GM12878 (cell line): ENCODE measurements at regions not wholly inside any gene's neighbourhood (a gene's known extent, or its start where the extent isn't known, plus 50 kb on each side); places are given as distances from the start of the nearest gene placed in this dataset.

Source experiments
- ATAC-seq: fragments of 200-7000 bp; cut with Tn5 transposase; 3 replicates; pipeline ENCODE4 v1.9.1; 2020; ENCODE audit warnings: mild to moderate bottlenecking, moderate library complexity
- BruUV-seq: library from RNA; stranded (reverse); fragments of 400-500 nt; replicated peaks from 2 replicates; lab custom pipeline; 2021; lab: Mats Ljungman, UMichigan
- CTCF ChIA-PET: fragments of 300-600 bp; sonication (Branson Sonifier 250); formaldehyde crosslinking; extraction: SDS; loops from one replicate; lab custom pipeline; 2021; ENCODE audit warnings: inconsistent platforms; lab: Yijun Ruan, JAX
- POLR2A ChIA-PET: fragments of 350-600 bp; formaldehyde crosslinking; extraction: SDS; loops from one replicate; lab custom pipeline; 2021; ENCODE audit warnings: inconsistent platforms; lab: Charles Lee
- RAD21 ChIA-PET: fragments of 300-600 bp; sonication (Branson Sonifier 250); formaldehyde crosslinking; loops from one replicate; lab custom pipeline; 2023; ENCODE audit warnings: antibody characterized with exemption; ENCODE audit not compliant: unreplicated experiment; lab: Charles Lee
- SMC1A ChIA-PET: fragments of 300-600 bp; sonication (Branson Sonifier 250); formaldehyde crosslinking; loops from one replicate; lab custom pipeline; 2023; ENCODE audit not compliant: unreplicated experiment, uncharacterized antibody; lab: Charles Lee
- DNase-seq: peaks from one replicate; pipeline ENCODE4 v3.0.0-alpha.2; 2011; ENCODE audit warnings: low read depth, low spot score
- FAIRE-seq: peaks from 3 replicates; lab custom pipeline; 2011; peaks lifted over from hg19 to GRCh38; lab: Jason Lieb, UNC
- H2AFZ ChIP-seq: 2 replicates; pipeline ENCODE4 v1.6.0; 2011; ENCODE audit warnings: low read depth, low read length, control low read depth; ENCODE audit not compliant: control insufficient read depth
- H3K27ac ChIP-seq: 2 replicates; pipeline ENCODE4 v1.5.1; 2011; ENCODE audit warnings: control low read depth; ENCODE audit not compliant: control insufficient read depth, insufficient read depth
- H3K27me3 ChIP-seq, 2 experiments: replicated peaks in 1 of 2; 2 replicates each; pipeline versions ENCODE4 v1.6.0 to v1.6.1; 2011; ENCODE audit warnings: low read length in 1 of 2; ENCODE audit not compliant: control insufficient read depth in 2 of 2, insufficient read depth in 2 of 2
- H3K36me3 ChIP-seq, 2 experiments: 2 replicates each; pipeline ENCODE4 v1.5.1; 2011; ENCODE audit warnings: low read length in 1 of 2; ENCODE audit not compliant: control insufficient read depth in 2 of 2, insufficient read depth in 2 of 2
- H3K4me1 ChIP-seq: 2 replicates; pipeline ENCODE4 v1.6.1; 2011; ENCODE audit warnings: mild to moderate bottlenecking, low read length, moderate library complexity, mixed read lengths; ENCODE audit not compliant: control insufficient read depth, insufficient read depth
- H3K4me2 ChIP-seq: 2 replicates; pipeline ENCODE4 v1.6.0; 2011; ENCODE audit warnings: control low read depth; ENCODE audit not compliant: control insufficient read depth, insufficient read depth
- H3K4me3 ChIP-seq: fragments of 200-600 bp; sonication (generic); 2 replicates; pipeline ENCODE4 v1.5.1; 2016
- H3K79me2 ChIP-seq: 2 replicates; pipeline ENCODE4 v1.6.0; 2011; ENCODE audit warnings: low read length; ENCODE audit not compliant: control insufficient read depth, insufficient read depth
- H3K9ac ChIP-seq: 2 replicates; pipeline ENCODE4 v1.8.0; 2011; ENCODE audit warnings: low read length, control low read depth, mixed read lengths; ENCODE audit not compliant: control insufficient read depth, insufficient read depth
- H3K9me3 ChIP-seq: replicated peaks from 3 replicates; pipeline ENCODE4 v1.5.1; 2011; ENCODE audit warnings: mild to moderate bottlenecking, low read length; ENCODE audit not compliant: control insufficient read depth, insufficient read depth
- H4K20me1 ChIP-seq: 2 replicates; pipeline ENCODE4 v1.6.0; 2011; ENCODE audit not compliant: control insufficient read depth, insufficient read depth
- CHD1 ChIP-seq: IDR thresholded peaks from 2 replicates; pipeline ENCODE4 v1.6.1; 2012; ENCODE audit warnings: low read depth, low read length, improper control_type of control experiment
- CREB1 ChIP-seq: IDR thresholded peaks from 2 replicates; pipeline ENCODE4 v1.6.1; 2012; ENCODE audit warnings: low read depth, mild to moderate bottlenecking, inconsistent platforms
- EZH2 ChIP-seq: IDR thresholded peaks from 2 replicates; pipeline ENCODE4 v1.6.1; 2012; ENCODE audit warnings: low read depth, mild to moderate bottlenecking, control low read depth, inconsistent platforms, low read length, borderline replicate concordance; ENCODE audit not compliant: control insufficient read depth
- HDAC2 ChIP-seq: fragments of 200-600 bp; sonication (generic); IDR thresholded peaks from 2 replicates; pipeline ENCODE4 v1.6.1; 2017
- JUNB ChIP-seq: IDR thresholded peaks from 2 replicates; pipeline ENCODE4 v1.6.1; 2016; ENCODE audit warnings: antibody characterized with exemption, mild to moderate bottlenecking
- KAT2A ChIP-seq: conservative IDR thresholded peaks from 2 replicates; pipeline ENCODE4 v1.6.1; 2011; ENCODE audit warnings: low read depth, low read length; ENCODE audit not compliant: control insufficient read depth
- MYC ChIP-seq: IDR thresholded peaks from 2 replicates; pipeline ENCODE4 v1.6.1; 2011; ENCODE audit warnings: mild to moderate bottlenecking, low read length, moderate library complexity, inconsistent platforms; ENCODE audit not compliant: insufficient read depth, insufficient replicate concordance, insufficient read length, severe bottlenecking
- NFYB ChIP-seq: IDR thresholded peaks from 2 replicates; pipeline ENCODE4 v1.6.1; 2011; ENCODE audit warnings: low read depth, mild to moderate bottlenecking, low read length, improper control_type of control experiment, moderate library complexity; ENCODE audit not compliant: insufficient read depth
- RELA ChIP-seq: fragments of 450-650 bp; IDR thresholded peaks from 2 replicates; pipeline ENCODE4 v1.8.0; 2014; ENCODE audit warnings: borderline replicate concordance; ENCODE audit not compliant: partially characterized antibody
- YBX1 ChIP-seq: fragments of 450-650 bp; IDR thresholded peaks from 2 replicates; pipeline ENCODE4 v1.6.1; 2016; ENCODE audit warnings: antibody characterized with exemption
- WGBS: methylation state at CpG from one replicate; pipeline ENCODE4 v1.1.6; 2016; ENCODE audit warnings: low lambda C conversion rate; ENCODE audit not compliant: insufficient replicate concordance, insufficient coverage; ENCODE audit errors: missing lambda C conversion rate; 5-methylcytosine and 5-hydroxymethylcytosine counted together
- in situ Hi-C: fragments of 300-500 bp; cut with MboI; formaldehyde crosslinking; loops from 9 replicates; pipeline ENCODE4 v1.14.3; 2018; ENCODE audit warnings: mixed read lengths
- intact Hi-C: fragments of 100-400 bp; cut with micrococcal nuclease; formaldehyde crosslinking; loops from one replicate; pipeline ENCODE4 v1.14.2; 2022; ENCODE audit not compliant: unreplicated experiment
- TF ChIP-seq, protein P1 (sequence below): fragments of 450-650 bp; formaldehyde crosslinking; IDR thresholded peaks from 2 replicates; pipeline ENCODE4 v1.5.0; 2022; ENCODE audit warnings: mild to moderate bottlenecking, missing genetic modification characterization
- TF ChIP-seq, protein P2 (sequence below): fragments of 450-650 bp; IDR thresholded peaks from 2 replicates; pipeline ENCODE4 v1.6.1; 2017; ENCODE audit warnings: low read depth, mild to moderate bottlenecking, moderate library complexity

DNA sequence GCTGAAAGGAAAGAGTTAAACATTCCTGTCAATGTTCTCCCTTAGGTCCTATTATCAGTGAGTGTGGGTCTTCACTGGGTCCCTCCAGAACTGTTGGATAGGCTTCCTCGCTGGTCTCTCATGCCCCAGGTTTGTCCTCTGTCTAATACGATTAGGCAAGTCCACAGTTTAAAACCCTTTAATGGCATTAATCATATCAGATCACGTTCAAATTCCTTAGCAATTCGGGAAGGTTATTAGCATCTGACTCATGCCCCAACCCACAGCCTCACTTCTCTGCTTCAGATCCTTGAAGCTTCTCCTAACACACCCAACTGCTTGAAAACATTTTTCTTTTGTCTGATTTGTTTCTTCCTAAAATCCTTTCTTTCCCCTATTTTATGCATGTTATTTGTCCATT, 224.3 kb upstream of the ATP10A start:
- DNase-seq (no peak), FAIRE-seq (no peak), ATAC-seq (no peak)
- Histone ChIP-seq H3K27me3 (no peaks in the 10 kb centered on the region), H3K9me3 (no peaks in the 10 kb centered on the region), H3K9ac (no peak overlapping the region), H3K4me1 (no peaks in the 10 kb centered on the region), H3K4me2 (no peak overlapping the region), H3K4me3 (no peak overlapping the region), H3K27ac (no peak overlapping the region), H4K20me1 (no peaks in the 10 kb centered on the region), H2AFZ (no peak overlapping the region), H3K79me2 (no peaks in the 10 kb centered on the region), H3K36me3 (no peaks in the 10 kb centered on the region)
- in situ Hi-C loops, result loop anchor here (25.0 kb wide), 2 partner anchors 325 to 875 kb away; no protein-coding TSS in a partner anchor
- BruUV-seq, result no TSS peak
- ChIA-PET RAD21 (no interaction called here), CTCF (no interaction called here), POLR2A (no interaction called here), SMC1A (no interaction called here)
- TF ChIP-seq YBX1 (no peak), MYC (no peak), NFYB (no peak)
- TF ChIP-seq, protein P1, sequence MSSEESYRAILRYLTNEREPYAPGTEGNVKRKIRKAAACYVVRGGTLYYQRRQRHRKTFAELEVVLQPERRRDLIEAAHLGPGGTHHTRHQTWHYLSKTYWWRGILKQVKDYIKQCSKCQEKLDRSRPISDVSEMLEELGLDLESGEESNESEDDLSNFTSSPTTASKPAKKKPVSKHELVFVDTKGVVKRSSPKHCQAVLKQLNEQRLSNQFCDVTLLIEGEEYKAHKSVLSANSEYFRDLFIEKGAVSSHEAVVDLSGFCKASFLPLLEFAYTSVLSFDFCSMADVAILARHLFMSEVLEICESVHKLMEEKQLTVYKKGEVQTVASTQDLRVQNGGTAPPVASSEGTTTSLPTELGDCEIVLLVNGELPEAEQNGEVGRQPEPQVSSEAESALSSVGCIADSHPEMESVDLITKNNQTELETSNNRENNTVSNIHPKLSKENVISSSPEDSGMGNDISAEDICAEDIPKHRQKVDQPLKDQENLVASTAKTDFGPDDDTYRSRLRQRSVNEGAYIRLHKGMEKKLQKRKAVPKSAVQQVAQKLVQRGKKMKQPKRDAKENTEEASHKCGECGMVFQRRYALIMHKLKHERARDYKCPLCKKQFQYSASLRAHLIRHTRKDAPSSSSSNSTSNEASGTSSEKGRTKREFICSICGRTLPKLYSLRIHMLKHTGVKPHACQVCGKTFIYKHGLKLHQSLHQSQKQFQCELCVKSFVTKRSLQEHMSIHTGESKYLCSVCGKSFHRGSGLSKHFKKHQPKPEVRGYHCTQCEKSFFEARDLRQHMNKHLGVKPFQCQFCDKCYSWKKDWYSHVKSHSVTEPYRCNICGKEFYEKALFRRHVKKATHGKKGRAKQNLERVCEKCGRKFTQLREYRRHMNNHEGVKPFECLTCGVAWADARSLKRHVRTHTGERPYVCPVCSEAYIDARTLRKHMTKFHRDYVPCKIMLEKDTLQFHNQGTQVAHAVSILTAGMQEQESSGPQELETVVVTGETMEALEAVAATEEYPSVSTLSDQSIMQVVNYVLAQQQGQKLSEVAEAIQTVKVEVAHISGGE, result no peak
- intact Hi-C loops, result no loop called here
- WGBS, result 17% methylated on average over 4 of the region's 4 CpGs

DNA sequence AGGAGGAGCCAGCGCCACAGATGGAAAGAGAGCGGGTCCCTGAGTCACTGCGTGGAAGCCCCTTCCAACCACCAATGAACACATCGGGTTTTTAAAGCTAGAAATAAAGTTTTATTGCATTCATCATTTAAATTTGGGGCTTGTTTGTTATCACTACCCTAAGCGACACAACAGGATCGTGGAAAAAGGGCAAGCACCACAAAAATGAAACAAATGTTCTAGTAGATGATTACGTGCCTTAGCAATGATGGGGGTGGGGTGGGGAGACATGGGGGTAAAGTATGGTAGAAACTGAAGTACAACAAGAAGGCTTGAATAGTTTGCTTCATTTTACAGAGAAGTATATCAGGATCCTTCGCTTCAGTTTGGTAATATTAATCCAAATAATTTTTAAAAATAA, 221.6 kb upstream of the ATP10A start:
- Histone ChIP-seq H3K9me3 (no peaks in the 10 kb centered on the region; the same call in 2 of the 3 replicates), H3K27me3 (no peaks in the 10 kb centered on the region), H3K27ac (no peak overlapping the region), H4K20me1 (no peaks in the 10 kb centered on the region), H3K36me3 (no peaks in the 10 kb centered on the region), H3K4me3 (no peak overlapping the region), H2AFZ (no peak overlapping the region), H3K79me2 (no peaks in the 10 kb centered on the region), H3K4me2 (no peak overlapping the region), H3K9ac (no peak overlapping the region), H3K4me1 (no peaks in the 10 kb centered on the region)
- intact Hi-C loops, result no loop called here
- ChIA-PET CTCF (no interaction called here), SMC1A (no interaction called here), POLR2A (no interaction called here), RAD21 (no interaction called here)
- DNase-seq (no peak), FAIRE-seq (no peak), ATAC-seq (no peak)
- in situ Hi-C loops, result loop anchor here (25.0 kb wide), 2 partner anchors 322 to 872 kb away; no protein-coding TSS in a partner anchor
- WGBS, result 54% methylated on average over 8 of the region's 8 CpGs
- no TSS peak for BruUV-seq
- TF ChIP-seq CHD1 (no peak), HDAC2 (no peak), JUNB (no peak), EZH2 (no peak), KAT2A (no peak), RELA (no peak), CREB1 (no peak)
- TF ChIP-seq, protein P2, sequence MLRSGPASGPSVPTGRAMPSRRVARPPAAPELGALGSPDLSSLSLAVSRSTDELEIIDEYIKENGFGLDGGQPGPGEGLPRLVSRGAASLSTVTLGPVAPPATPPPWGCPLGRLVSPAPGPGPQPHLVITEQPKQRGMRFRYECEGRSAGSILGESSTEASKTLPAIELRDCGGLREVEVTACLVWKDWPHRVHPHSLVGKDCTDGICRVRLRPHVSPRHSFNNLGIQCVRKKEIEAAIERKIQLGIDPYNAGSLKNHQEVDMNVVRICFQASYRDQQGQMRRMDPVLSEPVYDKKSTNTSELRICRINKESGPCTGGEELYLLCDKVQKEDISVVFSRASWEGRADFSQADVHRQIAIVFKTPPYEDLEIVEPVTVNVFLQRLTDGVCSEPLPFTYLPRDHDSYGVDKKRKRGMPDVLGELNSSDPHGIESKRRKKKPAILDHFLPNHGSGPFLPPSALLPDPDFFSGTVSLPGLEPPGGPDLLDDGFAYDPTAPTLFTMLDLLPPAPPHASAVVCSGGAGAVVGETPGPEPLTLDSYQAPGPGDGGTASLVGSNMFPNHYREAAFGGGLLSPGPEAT, result no peak
